ENCODE measurements at regions not wholly inside any gene's neighbourhood (a gene's known extent, or its start where the extent isn't known, plus 50 kb on each side); places are given as distances from the start of the nearest gene placed in this dataset.

- TF ChIP-seq CTCF (IDR thresholded peaks at IDR 0.05) (no peak), POLR2A (IDR thresholded peaks at IDR 0.05) (no peak)
These were observed 1983.6 kb downstream of the NCAM2 start for GRCh38 chr21:22981819-22982218.
